Stomach (tissue), 8 donors: ENCODE measurements at regions not wholly inside any gene's neighbourhood (a gene's known extent, or its start where the extent isn't known, plus 50 kb on each side); places are given as distances from the start of the nearest gene placed in this dataset.

ENCODE experiments used
- DNase-seq, 2 donors: peaks; one replicate each; pipeline versions ENCODE4 v3.0.0 to v3.0.0-alpha.2; 2013 to 2019
- H3K27ac ChIP-seq, 5 donors: fragments of 200-600 bp in 4 of 5; sonication (generic) in 4 of 5; one replicate each; pipeline ENCODE4 v1.5.1; 2013 to 2019; ENCODE audit warnings: mild to moderate bottlenecking in 1 of 5, moderate library complexity in 1 of 5
- H3K27me3 ChIP-seq, 3 donors: fragments of 200-600 bp; sonication (generic); one replicate each; pipeline ENCODE4 v1.5.1; 2017 to 2019; ENCODE audit warnings: mixed run types in 1 of 3
- H3K36me3 ChIP-seq, 4 donors: fragments of 200-600 bp; sonication (generic); 1 replicate in 3 of 4; 2 replicates in 1 of 4; pipeline ENCODE4 v1.5.1; 2016 to 2019
- H3K4me1 ChIP-seq, 4 donors: fragments of 200-600 bp; sonication (generic); one replicate each; pipeline ENCODE4 v1.5.1; 2016 to 2019
- H3K4me3 ChIP-seq, 4 donors: fragments of 200-600 bp; sonication (generic) in 3 of 4; one replicate each; pipeline ENCODE4 v1.5.1; 2016 to 2019; ENCODE audit warnings: mild to moderate bottlenecking in 1 of 4
- H3K9me3 ChIP-seq, 4 donors: fragments of 200-600 bp; sonication (generic); one replicate each; pipeline ENCODE4 v1.5.1; 2016 to 2019
- CTCF ChIP-seq, 7 experiments: fragments of 450-650 bp in 4 of 7; fragments of 200-600 bp in 3 of 7; sonication (generic) in 3 of 7; IDR thresholded peaks; one replicate each; pipeline ENCODE4 v1.5.1; 2016 to 2019; ENCODE audit warnings: antibody characterized with exemption in 7 of 7, control low read depth in 2 of 7, mild to moderate bottlenecking in 1 of 7
- EP300 ChIP-seq: sonication (generic); formaldehyde crosslinking; IDR thresholded peaks from one replicate; pipeline ENCODE4 v1.6.1; 2017; ENCODE audit warnings: antibody characterized with exemption
- POLR2A ChIP-seq, 4 donors: fragments of 450-650 bp; IDR thresholded peaks; one replicate each; pipeline ENCODE4 v1.6.1; 2016; ENCODE audit warnings: antibody characterized with exemption in 4 of 4, control low read depth in 2 of 4, mild to moderate bottlenecking in 1 of 4, moderate library complexity in 1 of 4
- POLR2AphosphoS5 ChIP-seq, 3 donors: sonication (generic); formaldehyde crosslinking; IDR thresholded peaks; one replicate each; pipeline ENCODE4 v1.6.1; 2016; ENCODE audit warnings: antibody characterized with exemption in 3 of 3
- WGBS, 5 donors: extraction: QIAGEN DNeasy Blood & Tissue Kit in 3 of 5; methylation state at CpG; one replicate each; pipeline versions ENCODE4 v1.1.5 to v1.1.7; 2013 to 2018; 5-methylcytosine and 5-hydroxymethylcytosine counted together
- intact Hi-C: fragments of 100-400 bp; cut with DNase I; formaldehyde crosslinking; loops from one replicate; pipeline ENCODE4 v1.15.1; 2023; ENCODE audit warnings: low total_unique reads
- donor health status: healthy with polysubstance abuse.
- donor health status: Bipolar disorder and iron deficiency.
- donor health status: healthy.

- no peak for DNase-seq
- TF ChIP-seq EP300 (no peak), POLR2A (IDR thresholded peaks at IDR 0.05) (no peak), CTCF (IDR thresholded peaks at IDR 0.05) (no peak), POLR2AphosphoS5 (IDR thresholded peaks at IDR 0.05) (no peak)
Measured at GRCh38 chr3:144362126-144362525, 390.5 kb downstream of the DIPK2A start.

GRCh38 chr3:144363856-144364255 is 392.2 kb downstream of the DIPK2A start:
- H3K4me1 ChIP-seq = no peaks in the 10 kb centered on the region
- H3K27ac ChIP-seq = no peak overlapping the region
- H3K27me3 ChIP-seq = no peaks in the 10 kb centered on the region
- WGBS, 5 donors = 86 to 97% (median 93%) methylated on average over 5 of the region's 5 CpGs
- TF ChIP-seq POLR2AphosphoS5 (IDR thresholded peaks at IDR 0.05) = no peak
- TF ChIP-seq EP300 = no peak
- no peak for TF ChIP-seq CTCF (IDR thresholded peaks at IDR 0.05)
- no peak for TF ChIP-seq POLR2A (IDR thresholded peaks at IDR 0.05)
- no peak for DNase-seq
- H3K4me3 ChIP-seq = no peak overlapping the region
- peaks cover 0 to 12% (median 5%) of the 10 kb centered on the region in 4 donors for H3K9me3 ChIP-seq
- H3K36me3 ChIP-seq = no peaks in the 10 kb centered on the region
- intact Hi-C loops = no loop called here

More at GRCh38 chr3:144362126-144362525, 390.5 kb downstream of the DIPK2A start:
- Histone ChIP-seq H3K4me1 (no peaks in the 10 kb centered on the region), H3K9me3 (peaks cover 0 to under 1% (median 0%) of the 10 kb centered on the region in 4 donors), H3K27ac (no peak overlapping the region), H3K4me3 (no peak overlapping the region), H3K36me3 (no peaks in the 10 kb centered on the region), H3K27me3 (no peaks in the 10 kb centered on the region)
- WGBS, 5 donors = 77 to 86% (median 80%) methylated on average over 3 of the region's 3 CpGs
- intact Hi-C loops = no loop called here

GRCh38 chr3:144364737-144365136 is 393.1 kb downstream of the DIPK2A start:
- TF ChIP-seq POLR2AphosphoS5 (IDR thresholded peaks at IDR 0.05) = no peak
- TF ChIP-seq POLR2A (IDR thresholded peaks at IDR 0.05) = no peak
- TF ChIP-seq EP300 = no peak
- TF ChIP-seq CTCF (IDR thresholded peaks at IDR 0.05) = no peak
- 87 to 97% (median 92%) methylated on average over 2 of the region's 2 CpGs for WGBS, 5 donors
- Histone ChIP-seq H3K4me3 (no peak overlapping the region), H3K9me3 (peaks cover 0 to 12% (median 5%) of the 10 kb centered on the region in 4 donors), H3K36me3 (no peaks in the 10 kb centered on the region), H3K27ac (no peak overlapping the region), H3K27me3 (no peaks in the 10 kb centered on the region), H3K4me1 (no peaks in the 10 kb centered on the region)
- no peak for DNase-seq
- intact Hi-C loops = no loop called here

- Histone ChIP-seq H3K27ac (no peak overlapping the region), H3K4me3 (no peak overlapping the region), H3K4me1 (no peaks in the 10 kb centered on the region), H3K36me3 (no peaks in the 10 kb centered on the region), H3K27me3 (no peaks in the 10 kb centered on the region), H3K9me3 (peaks cover 0 to 18% (median 5%) of the 10 kb centered on the region in 4 donors)
- DNase-seq = no peak
- 65 to 96% (median 68%) methylated on average over 2 of the region's 2 CpGs for WGBS, 5 donors
- intact Hi-C loops = no loop called here
- TF ChIP-seq POLR2A (IDR thresholded peaks at IDR 0.05) (no peak), POLR2AphosphoS5 (IDR thresholded peaks at IDR 0.05) (no peak), CTCF (IDR thresholded peaks at IDR 0.05) (no peak), EP300 (no peak)
Measured at GRCh38 chr3:144369129-144369879, 397.7 kb downstream of the DIPK2A start.
